Spleen (tissue), 7 donors: ENCODE measurements at regions not wholly inside any gene's neighbourhood (a gene's known extent, or its start where the extent isn't known, plus 50 kb on each side); places are given as distances from the start of the nearest gene placed in this dataset.

ENCODE experiments used
- POLR2A ChIP-seq, 3 donors: fragments of 450-650 bp; IDR thresholded peaks; one replicate each; pipeline ENCODE4 v1.5.1; 2017; ENCODE audit warnings: antibody characterized with exemption in 3 of 3, mild to moderate bottlenecking in 1 of 3
- TF ChIP-seq, protein P1 (sequence below), 11 experiments: fragments of 200-600 bp in 7 of 11; fragments of 450-650 bp in 4 of 11; sonication (generic) in 4 of 11; IDR thresholded peaks in 8 of 11; conservative IDR thresholded peaks in 3 of 11; 1 replicate in 7 of 11; 2 replicates in 4 of 11; pipeline versions ENCODE4 v1.4.0 to v1.8.0; 2016 to 2021; ENCODE audit warnings: antibody characterized with exemption in 11 of 11, inconsistent platforms in 4 of 11, mild to moderate bottlenecking in 1 of 11
- donor health status: DM: no; HTN: no; CAD: no; lungs with moderate emphysema.
- donor health status: DM: no; HTN: no; CAD: no.
- donor health status: DM: no; HTN: no; CAD: no.

DNA sequence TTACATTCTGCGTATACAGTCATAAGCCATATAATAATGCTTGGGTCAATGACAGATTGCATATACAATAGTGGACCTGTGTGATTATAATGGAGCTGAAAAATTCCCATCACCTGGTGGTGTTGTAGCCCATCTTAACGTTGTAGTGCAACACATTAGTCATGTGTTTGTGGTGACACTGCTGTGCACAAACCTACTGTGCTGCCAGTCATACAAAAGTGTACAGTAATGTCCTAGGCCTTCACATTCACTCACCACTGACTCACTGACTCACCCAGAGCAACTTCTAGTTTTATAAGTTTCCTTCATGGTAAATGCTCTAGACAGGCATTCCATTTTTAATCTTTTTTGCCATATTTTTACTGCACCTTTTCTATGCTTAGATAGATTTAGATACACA, 194.8 kb upstream of the SEL1L start:
- TF ChIP-seq, protein P1, sequence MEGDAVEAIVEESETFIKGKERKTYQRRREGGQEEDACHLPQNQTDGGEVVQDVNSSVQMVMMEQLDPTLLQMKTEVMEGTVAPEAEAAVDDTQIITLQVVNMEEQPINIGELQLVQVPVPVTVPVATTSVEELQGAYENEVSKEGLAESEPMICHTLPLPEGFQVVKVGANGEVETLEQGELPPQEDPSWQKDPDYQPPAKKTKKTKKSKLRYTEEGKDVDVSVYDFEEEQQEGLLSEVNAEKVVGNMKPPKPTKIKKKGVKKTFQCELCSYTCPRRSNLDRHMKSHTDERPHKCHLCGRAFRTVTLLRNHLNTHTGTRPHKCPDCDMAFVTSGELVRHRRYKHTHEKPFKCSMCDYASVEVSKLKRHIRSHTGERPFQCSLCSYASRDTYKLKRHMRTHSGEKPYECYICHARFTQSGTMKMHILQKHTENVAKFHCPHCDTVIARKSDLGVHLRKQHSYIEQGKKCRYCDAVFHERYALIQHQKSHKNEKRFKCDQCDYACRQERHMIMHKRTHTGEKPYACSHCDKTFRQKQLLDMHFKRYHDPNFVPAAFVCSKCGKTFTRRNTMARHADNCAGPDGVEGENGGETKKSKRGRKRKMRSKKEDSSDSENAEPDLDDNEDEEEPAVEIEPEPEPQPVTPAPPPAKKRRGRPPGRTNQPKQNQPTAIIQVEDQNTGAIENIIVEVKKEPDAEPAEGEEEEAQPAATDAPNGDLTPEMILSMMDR (IDR thresholded peaks at IDR 0.05 in 8 of 11, conservative IDR thresholded peaks at IDR 0.05 in 3 of 11), result no peak
- TF ChIP-seq POLR2A (IDR thresholded peaks at IDR 0.05), result no peak
